MM.1S (cell line): ENCODE measurements at regions not wholly inside any gene's neighbourhood (a gene's known extent, or its start where the extent isn't known, plus 50 kb on each side); places are given as distances from the start of the nearest gene placed in this dataset.

ENCODE experiments used
- EZH2 ChIP-seq: fragments of 300-600 bp; sonication (generic); optimal IDR thresholded peaks from 2 replicates; pipeline ENCODE3; 2017; ENCODE audit warnings: low read depth, mild to moderate bottlenecking, antibody characterized with exemption, low read length, mixed read lengths
- EZH2phosphoT487 ChIP-seq: fragments of 300-600 bp; sonication (generic); IDR thresholded peaks from 2 replicates; pipeline ENCODE4 v1.6.1; 2018; ENCODE audit warnings: antibody characterized with exemption, low read length
- TF ChIP-seq, protein P1 (sequence below): fragments of 300-600 bp; sonication (generic); IDR thresholded peaks from 2 replicates; pipeline ENCODE4 v1.5.1; 2016; ENCODE audit warnings: antibody characterized with exemption, low read length, mixed read lengths

DNA sequence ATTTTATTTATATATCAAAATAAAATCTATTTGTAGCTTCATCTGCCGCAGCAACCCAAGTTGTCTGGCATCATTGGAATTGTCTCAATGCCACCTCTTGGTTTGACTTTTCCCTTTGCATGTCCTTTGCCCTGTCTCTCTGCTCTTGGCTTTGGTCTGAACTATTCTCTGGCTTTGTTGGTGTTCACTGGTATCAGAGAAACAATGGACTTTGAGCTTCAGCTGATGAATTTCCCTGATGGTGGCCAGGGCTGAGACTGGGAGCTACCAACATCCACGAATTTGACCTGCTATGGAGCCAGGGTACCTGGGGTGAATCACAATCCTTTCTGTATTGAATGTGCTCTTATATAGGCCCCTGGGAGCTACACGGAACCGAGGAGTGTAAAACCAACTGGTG, 311.7 kb upstream of the KIAA1217 start:
- TF ChIP-seq, protein P1, sequence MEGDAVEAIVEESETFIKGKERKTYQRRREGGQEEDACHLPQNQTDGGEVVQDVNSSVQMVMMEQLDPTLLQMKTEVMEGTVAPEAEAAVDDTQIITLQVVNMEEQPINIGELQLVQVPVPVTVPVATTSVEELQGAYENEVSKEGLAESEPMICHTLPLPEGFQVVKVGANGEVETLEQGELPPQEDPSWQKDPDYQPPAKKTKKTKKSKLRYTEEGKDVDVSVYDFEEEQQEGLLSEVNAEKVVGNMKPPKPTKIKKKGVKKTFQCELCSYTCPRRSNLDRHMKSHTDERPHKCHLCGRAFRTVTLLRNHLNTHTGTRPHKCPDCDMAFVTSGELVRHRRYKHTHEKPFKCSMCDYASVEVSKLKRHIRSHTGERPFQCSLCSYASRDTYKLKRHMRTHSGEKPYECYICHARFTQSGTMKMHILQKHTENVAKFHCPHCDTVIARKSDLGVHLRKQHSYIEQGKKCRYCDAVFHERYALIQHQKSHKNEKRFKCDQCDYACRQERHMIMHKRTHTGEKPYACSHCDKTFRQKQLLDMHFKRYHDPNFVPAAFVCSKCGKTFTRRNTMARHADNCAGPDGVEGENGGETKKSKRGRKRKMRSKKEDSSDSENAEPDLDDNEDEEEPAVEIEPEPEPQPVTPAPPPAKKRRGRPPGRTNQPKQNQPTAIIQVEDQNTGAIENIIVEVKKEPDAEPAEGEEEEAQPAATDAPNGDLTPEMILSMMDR: no peak
- TF ChIP-seq EZH2: no peak
- no peak for TF ChIP-seq EZH2phosphoT487
